ENCODE measurements at regions not wholly inside any gene's neighbourhood (a gene's known extent, or its start where the extent isn't known, plus 50 kb on each side); places are given as distances from the start of the nearest gene placed in this dataset.

DNA sequence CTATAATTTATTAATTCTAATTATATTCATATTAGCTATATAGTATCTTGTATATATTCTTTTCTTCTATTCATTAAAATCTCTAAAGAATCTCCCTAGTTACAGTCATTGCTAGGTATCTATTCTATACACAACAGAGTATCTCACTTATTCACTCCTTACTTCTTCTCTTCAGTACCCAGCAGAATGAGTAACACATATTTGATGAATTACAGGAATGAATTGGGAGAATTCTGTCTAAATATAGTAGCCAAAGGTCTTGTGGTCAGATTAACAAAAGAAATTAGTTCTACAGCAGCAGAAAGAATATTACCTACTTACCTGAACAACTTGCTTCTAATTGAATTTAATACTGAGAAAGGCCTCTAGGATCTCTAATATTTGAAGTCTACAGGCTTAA is 758.0 kb upstream of the ZEB2 start (continued):
- TF ChIP-seq, protein P1, sequence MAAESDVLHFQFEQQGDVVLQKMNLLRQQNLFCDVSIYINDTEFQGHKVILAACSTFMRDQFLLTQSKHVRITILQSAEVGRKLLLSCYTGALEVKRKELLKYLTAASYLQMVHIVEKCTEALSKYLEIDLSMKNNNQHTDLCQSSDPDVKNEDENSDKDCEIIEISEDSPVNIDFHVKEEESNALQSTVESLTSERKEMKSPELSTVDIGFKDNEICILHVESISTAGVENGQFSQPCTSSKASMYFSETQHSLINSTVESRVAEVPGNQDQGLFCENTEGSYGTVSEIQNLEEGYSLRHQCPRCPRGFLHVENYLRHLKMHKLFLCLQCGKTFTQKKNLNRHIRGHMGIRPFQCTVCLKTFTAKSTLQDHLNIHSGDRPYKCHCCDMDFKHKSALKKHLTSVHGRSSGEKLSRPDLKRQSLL (tag by site-specific recombination; IDR thresholded peaks at IDR 0.05): no peak
- TF ChIP-seq BCL11A (tag by site-specific recombination; IDR thresholded peaks at IDR 0.05; ENCODE audit: low read depth) (no peak), ZNF133 (tag by site-specific recombination; IDR thresholded peaks at IDR 0.05) (no peak)

DNA sequence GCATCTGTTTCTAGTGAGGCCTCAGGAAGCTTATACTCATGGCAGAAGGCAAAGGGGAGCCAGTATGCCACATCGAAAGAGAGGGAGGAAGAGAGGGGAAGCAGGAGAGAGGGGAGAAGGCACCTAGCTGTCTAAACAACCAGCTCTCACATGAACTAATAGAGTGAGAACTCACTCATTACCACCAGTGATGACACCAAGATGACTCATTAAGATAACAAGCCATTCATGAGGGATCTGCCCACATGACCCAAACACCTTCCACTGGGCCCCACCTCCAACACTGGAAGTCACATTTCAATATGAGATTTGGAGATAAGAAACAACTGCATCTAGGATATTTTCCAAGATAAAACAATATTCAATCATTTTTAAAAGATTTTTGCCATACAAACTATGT is 753.9 kb upstream of the ZEB2 start:
- CTCF ChIA-PET: no interaction called here
- TF ChIP-seq, protein P2, sequence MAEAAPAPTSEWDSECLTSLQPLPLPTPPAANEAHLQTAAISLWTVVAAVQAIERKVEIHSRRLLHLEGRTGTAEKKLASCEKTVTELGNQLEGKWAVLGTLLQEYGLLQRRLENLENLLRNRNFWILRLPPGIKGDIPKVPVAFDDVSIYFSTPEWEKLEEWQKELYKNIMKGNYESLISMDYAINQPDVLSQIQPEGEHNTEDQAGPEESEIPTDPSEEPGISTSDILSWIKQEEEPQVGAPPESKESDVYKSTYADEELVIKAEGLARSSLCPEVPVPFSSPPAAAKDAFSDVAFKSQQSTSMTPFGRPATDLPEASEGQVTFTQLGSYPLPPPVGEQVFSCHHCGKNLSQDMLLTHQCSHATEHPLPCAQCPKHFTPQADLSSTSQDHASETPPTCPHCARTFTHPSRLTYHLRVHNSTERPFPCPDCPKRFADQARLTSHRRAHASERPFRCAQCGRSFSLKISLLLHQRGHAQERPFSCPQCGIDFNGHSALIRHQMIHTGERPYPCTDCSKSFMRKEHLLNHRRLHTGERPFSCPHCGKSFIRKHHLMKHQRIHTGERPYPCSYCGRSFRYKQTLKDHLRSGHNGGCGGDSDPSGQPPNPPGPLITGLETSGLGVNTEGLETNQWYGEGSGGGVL (tag by site-specific recombination; IDR thresholded peaks at IDR 0.05): 0 out of 2 replicates have a peak, but pooled peaks have one; percentile 26
- TF ChIP-seq HOXC10 (CRISPR knock-in tag; IDR thresholded peaks at IDR 0.05): no peak
- TF ChIP-seq, protein P3, sequence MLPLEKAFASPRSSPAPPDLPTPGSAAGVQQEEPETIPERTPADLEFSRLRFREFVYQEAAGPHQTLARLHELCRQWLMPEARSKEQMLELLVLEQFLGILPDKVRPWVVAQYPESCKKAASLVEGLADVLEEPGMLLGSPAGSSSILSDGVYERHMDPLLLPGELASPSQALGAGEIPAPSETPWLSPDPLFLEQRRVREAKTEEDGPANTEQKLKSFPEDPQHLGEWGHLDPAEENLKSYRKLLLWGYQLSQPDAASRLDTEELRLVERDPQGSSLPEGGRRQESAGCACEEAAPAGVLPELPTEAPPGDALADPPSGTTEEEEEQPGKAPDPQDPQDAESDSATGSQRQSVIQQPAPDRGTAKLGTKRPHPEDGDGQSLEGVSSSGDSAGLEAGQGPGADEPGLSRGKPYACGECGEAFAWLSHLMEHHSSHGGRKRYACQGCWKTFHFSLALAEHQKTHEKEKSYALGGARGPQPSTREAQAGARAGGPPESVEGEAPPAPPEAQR (tag by site-specific recombination; IDR thresholded peaks at IDR 0.05): no peak
- TF ChIP-seq MYNN (tag by site-specific recombination; IDR thresholded peaks at IDR 0.05; ENCODE audit: borderline replicate concordance): no peak
- 0 out of 2 replicates have a peak, but pooled peaks have one; percentile 11 for TF ChIP-seq PRDM1 (tag by site-specific recombination; IDR thresholded peaks at IDR 0.05)
- no peaks in the 10 kb centered on the region for H3K4me1 ChIP-seq (ENCODE audit: control insufficient read depth, insufficient read depth, low read length)
- H3K36me3 ChIP-seq (ENCODE audit: control insufficient read depth in 2 of 2, insufficient read depth in 1 of 2, low read length in 2 of 2): no peaks in the 10 kb centered on the region
- no peaks in the 10 kb centered on the region for H3K9me3 ChIP-seq (ENCODE audit: control insufficient read depth, insufficient read depth, low read depth, low read length)
- H3K4me3 ChIP-seq (ENCODE audit: low read depth, low read length): no peak overlapping the region
- POLR2A ChIA-PET: no interaction called here
- no peak overlapping the region for H3K27ac ChIP-seq (ENCODE audit: extremely low read depth, low read depth, low read length)

DNA sequence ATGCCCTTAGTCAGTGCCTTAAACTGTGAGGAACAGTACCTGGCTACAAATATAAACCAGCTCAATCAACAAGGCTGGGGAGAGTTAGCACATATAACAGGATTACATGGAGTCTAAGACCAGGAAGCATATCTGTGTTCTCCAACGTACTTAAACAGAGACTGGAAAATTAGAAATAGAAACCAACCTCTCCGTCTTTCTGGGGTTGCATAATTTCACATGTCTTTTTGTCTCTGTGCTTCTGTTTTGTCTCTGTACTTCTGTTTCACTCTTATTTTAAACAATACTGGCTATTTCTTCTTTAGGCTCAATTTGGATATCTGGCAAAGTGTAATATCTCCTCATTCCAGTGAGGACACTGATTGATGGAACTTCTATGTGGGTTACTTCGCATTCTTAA is 749.0 kb upstream of the ZEB2 start:
- H3K4me3 ChIP-seq (ENCODE audit: low read depth, low read length): no peak overlapping the region
- H3K9me3 ChIP-seq (ENCODE audit: control insufficient read depth, insufficient read depth, low read depth, low read length): no peaks in the 10 kb centered on the region
- H3K27ac ChIP-seq (ENCODE audit: extremely low read depth, low read depth, low read length): no peak overlapping the region
- H3K36me3 ChIP-seq (ENCODE audit: control insufficient read depth in 2 of 2, insufficient read depth in 1 of 2, low read length in 2 of 2): no peaks in the 10 kb centered on the region
- TF ChIP-seq ZNF10 (tag by site-specific recombination; IDR thresholded peaks at IDR 0.05) (no peak), ZNF174 (tag by site-specific recombination; IDR thresholded peaks at IDR 0.05) (no peak), ZNF221 (tag by site-specific recombination; IDR thresholded peaks at IDR 0.05; ENCODE audit: borderline replicate concordance) (no peak), ZNF501 (tag by site-specific recombination; IDR thresholded peaks at IDR 0.05) (no peak), ZBTB48 (tag by site-specific recombination; IDR thresholded peaks at IDR 0.05) (no peak), ZNF16 (tag by site-specific recombination; IDR thresholded peaks at IDR 0.05; ENCODE audit: low read depth) (no peak), ZNF391 (tag by site-specific recombination; IDR thresholded peaks at IDR 0.05; ENCODE audit: borderline replicate concordance, low read depth) (no peak), ZNF266 (tag by site-specific recombination; IDR thresholded peaks at IDR 0.05; ENCODE audit: low read depth) (no peak), ZSCAN30 (tag by site-specific recombination; IDR thresholded peaks at IDR 0.05) (no peak)
- TF ChIP-seq, protein P4, sequence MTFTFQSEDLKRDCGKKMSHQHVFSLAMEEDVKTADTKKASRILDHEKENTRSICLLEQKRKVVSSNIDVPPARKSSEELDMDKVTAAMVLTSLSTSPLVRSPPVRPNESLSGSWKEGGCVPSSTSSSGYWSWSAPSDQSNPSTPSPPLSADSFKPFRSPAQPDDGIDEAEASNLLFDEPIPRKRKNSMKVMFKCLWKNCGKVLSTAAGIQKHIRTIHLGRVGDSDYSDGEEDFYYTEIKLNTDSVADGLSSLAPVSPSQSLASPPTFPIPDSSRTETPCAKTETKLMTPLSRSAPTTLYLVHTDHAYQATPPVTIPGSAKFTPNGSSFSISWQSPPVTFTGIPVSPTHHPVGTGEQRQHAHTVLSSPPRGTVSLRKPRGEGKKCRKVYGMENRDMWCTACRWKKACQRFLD (tag by site-specific recombination; IDR thresholded peaks at IDR 0.05): no peak
- ChIA-PET POLR2A (no interaction called here), CTCF (no interaction called here)
- H3K4me1 ChIP-seq (ENCODE audit: control insufficient read depth, insufficient read depth, low read length): no peaks in the 10 kb centered on the region

Data from HEK293 (cell line).